GM19438 (cell line): ENCODE measurements at regions not wholly inside any gene's neighbourhood (a gene's known extent, or its start where the extent isn't known, plus 50 kb on each side); places are given as distances from the start of the nearest gene placed in this dataset.
"Not testable (repeated sequence)": the region's sequence is repeated elsewhere in the genome, so short reads cannot be mapped to it uniquely, and the experiment has no call there.

ENCODE experiments used
- ATAC-seq: cut with Tn5 transposase; IDR thresholded peaks from one replicate; pipeline ENCODE4 v1.9.1; 2021; ENCODE audit warnings: low read depth; ENCODE audit not compliant: unreplicated experiment

DNA sequence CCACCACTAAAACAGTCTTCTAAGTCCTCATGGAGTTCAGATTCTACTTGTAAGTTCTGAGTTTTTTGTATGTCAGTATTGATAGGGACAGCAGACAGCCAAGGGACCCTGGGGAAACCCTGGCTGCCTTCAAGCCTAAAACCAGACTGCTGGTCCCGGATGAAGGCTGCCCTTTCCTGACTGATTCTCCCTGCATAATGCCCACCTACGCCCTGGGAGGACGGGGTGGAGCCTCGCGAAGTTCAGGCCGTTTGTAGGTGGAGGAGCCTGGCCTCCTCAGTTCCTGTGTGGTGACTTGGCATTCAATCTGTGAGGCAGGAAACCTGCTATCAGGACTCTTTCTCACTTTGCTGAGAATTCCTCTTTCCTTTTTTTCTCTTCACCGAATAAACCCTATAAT is 120.3 kb upstream of the LGSN start:
- no peak for ATAC-seq

DNA sequence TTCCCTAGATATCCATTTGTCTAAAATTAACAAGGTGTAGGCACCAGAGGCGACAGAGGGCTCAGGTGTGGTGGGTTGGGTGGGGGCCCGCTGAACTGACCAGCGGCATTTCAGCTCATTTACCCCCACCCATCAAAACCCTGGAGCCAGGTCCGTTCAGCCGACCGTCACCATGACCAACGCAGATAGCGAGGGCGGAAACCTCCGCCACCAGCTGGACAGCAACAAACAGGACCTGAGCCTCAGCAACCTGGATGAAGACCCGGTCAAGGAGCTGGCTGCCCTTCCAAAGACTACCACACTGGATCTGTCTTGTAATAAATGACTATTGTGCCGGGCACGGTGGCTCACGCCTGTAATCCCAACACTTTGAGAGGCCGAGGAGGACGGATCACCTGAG is 120.8 kb upstream of the LGSN start:
- no peak for ATAC-seq

DNA sequence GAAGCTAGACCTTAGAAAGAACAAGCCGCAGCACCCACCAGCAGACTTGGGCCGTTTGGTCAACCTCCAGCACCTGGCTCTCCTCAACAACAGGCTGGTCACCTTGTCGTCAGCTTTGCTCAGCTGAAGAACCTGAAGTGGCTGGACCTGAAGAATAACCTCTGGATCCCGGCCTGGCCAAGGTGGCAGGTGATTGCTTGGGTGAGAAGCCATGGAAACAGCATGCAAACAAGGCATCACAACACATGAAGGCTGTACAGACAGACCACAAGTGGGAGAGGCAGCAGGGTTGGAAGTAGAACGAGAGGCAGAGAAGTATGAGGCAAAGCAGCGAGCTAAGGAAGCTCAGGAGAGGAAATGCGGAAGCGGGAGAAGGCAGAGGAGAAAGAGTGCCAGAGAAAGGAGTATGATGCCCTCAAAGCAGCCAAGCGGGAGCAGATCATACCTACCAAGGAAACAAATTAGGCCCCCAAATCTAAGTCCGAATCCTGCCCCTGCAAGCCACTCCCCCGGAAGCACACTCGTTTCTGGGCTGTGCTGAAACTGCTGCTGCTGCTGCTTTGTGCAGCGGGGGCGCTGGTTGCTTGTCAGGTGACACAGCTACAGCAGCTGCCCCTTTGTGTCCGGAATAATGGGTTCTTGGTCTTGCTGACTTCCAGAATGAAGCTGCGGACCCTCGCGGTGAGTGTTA is 121.6 kb upstream of the LGSN start:
- ATAC-seq: no peak

DNA sequence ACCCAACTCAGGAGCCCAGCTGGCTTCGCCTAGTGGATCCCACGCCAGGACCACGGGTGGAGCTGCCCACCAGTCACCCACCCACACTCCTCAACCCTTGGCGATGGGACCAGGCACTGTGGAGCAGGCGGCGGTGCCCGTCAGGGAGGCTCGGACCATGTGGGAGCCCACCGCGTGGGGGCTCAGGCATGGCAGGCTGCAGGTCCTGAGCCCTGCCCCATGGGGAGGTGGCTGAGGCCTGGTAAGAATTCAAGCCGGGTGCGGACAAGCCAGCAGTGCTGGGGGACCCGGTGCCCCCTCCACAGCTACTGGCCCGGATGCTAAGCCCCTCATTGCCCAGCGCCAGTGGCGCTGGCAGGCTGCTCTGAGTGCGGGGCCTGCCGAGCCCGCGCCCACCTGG is 123.1 kb upstream of the LGSN start:
- no peak for ATAC-seq

DNA sequence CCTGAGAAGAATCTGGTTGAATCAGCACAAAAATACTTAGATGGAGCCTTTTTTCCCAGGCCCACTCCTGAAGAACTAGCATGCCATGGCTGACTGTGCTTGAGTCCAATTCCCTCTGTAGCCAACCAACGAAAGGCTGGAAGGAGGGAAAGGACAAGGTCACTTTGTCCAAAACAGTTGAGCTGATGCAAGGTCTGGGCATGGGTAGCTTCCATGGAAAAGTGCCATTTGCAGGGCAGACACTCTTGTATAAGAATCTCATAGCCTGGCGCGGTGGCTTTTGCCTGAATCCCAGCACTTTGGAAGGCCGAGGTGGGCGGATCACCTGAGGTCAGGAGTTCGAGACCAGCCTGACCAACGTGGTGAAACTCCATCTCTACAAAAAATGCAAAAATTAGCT is 125.0 kb upstream of the LGSN start:
- no peak for ATAC-seq

DNA sequence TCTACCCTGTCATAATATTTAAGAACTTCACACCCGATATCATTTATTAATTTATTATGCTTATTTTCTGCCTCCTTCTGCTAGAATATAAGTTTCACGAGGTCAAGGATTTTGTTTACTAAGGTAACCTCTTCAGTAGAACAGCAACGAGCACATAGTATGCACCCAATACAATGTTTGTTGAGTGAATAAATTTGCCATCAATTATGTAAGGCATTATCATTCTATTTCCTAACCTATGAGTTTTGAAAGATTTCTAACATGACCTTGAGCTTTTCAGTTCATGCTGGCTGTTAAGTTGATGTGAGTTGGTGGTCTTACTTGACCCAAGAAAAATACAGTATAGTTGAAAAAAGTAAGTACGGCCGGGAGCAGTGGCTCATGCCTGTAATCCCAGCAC is 125.9 kb upstream of the LOC128125822 start:
- ATAC-seq: no peak

DNA sequence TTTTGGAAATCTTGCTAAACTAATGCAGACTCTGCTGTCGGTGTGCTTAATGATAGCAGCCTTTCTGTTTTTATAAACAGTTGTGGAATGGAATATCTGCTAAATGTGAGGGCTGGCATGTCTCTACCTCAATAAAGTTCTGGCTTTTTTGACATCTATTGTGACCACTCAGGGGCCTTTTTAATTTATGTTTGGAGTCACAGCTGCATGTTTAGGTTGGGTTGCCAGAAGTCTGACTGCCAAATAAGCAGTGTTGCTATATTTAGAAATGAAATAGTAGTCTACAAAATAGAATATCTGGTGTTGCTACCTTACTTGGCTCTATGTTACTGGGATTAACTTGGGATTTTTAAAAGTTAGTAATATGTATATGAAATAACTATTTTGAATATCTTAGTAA is 125.1 kb upstream of the LOC128125822 start:
- no peak for ATAC-seq

DNA sequence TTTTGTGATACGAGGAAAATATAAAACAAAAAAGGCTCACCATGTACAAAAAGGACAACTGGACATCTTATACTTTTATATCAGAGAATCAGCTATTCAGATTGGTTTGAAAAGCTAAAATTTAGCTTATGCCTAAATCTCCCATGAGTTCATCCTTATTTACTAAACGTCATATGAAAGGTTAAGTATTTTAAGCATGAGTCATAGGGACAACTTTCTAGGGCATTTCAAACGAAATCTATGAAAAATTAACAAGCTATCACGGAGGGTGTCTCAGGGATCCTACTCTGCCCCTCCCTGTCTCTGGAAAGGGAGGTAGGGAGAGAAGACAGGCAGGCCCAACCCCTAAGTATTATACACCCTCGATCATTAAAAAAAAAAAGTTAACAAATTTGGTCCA is 124.1 kb upstream of the LOC128125822 start:
- no peak for ATAC-seq

DNA sequence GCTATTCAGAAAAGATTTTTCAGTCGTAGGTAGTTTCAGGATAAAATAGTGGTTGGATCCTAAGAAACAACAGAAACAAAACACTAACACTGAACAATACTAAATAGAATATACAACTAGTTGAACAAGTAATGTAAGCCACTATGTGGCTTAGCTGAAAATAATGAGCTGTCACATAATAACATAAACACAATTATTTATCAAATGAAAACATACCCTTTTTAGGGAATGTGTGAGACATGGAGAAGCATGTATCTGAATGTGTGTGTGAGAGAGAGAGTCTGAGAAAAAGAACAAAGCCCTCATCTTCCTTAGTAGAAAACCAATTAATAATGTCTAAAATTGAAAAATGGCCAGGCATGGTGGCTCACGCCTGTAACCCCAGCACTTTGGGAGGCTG is 122.6 kb upstream of the LOC128125822 start:
- ATAC-seq: no peak

DNA sequence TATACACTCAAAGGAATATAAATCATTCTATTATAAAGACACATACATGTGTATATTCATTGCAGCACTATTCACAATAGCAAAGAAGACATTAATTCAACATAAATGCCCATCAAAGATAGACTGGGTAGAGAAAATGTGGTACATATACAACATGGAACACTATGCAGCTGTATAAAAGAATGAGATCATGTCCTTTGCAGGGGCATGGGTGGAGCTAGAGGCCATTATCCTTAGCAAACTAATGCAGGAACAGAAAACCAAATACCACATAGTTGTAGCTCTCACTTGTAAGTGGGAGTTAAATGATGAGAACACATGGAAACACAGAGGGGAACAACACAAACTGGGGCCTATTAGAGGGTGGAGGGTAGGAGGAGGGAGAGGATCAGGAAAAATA is 121.0 kb upstream of the LOC128125822 start:
- no peak for ATAC-seq

DNA sequence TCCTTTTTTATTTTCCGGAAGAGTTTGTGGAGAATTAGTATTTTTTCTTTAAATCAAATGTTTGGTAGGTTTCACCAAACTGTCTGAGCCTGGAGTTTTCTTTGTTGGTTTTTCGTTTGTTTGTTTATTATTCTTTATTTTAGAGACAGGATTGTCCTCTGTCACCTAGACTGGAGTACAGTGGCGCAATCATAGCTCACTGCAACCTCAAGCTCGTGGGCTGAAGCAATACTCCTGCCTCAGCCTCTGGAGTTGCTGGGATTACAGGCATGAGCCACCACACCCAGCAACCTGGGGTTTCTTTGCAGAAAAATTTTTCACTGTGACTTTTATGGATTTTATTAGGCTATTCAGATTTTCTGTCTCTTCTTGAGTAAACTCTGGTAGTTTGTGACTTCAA is 120.2 kb upstream of the LOC128125822 start:
- no peak for ATAC-seq

DNA sequence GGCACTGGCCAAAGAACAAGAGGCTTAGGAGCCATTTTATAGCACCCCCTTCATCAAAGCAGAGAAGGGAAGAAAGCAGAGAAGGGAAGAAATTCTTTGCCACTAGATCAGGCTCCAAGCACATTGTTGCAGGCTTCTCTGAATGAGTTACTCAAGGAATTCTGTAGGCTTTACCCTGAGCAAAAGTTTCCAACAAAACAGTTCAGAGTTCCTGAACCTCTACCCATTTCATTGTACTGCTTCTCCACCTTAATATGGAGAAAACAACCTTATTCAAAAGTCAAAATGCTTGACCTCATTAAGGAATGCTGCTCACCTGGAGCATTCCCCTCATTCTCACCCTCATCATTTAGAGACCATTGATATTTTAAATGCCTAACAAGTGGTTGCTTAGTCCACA is 115.5 kb upstream of the LOC128125822 start:
- ATAC-seq: no peak

DNA sequence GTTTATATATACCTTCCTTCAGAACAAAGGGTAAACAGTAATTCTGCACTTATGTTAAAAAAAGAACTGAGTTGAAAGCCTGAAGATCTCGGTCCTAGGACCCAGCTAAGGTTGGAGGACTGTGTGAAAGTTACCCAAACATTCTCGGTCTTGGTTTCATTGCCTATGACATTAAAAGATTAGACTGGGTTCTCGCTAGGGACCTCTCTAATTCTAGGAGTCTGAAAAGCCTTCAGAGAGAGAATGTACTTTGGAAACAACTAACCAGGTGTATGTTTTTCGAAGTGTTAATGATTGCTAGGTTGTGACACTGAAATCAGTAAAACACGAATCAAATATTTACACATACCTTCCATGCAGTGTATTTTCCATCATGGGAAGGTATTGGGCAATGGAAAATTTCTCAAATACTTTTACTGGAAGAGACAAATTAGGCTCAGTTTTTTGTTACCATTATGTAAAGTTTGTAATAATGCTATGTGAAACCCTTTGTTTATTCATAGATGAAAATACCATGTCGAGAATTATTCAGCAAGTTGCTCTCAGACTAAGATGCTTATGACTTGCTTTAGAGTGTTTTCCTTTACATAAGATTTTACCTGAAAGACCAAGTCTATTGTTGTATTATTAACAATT is 113.7 kb upstream of the LOC128125822 start:
- peak; percentile 98 for ATAC-seq

DNA sequence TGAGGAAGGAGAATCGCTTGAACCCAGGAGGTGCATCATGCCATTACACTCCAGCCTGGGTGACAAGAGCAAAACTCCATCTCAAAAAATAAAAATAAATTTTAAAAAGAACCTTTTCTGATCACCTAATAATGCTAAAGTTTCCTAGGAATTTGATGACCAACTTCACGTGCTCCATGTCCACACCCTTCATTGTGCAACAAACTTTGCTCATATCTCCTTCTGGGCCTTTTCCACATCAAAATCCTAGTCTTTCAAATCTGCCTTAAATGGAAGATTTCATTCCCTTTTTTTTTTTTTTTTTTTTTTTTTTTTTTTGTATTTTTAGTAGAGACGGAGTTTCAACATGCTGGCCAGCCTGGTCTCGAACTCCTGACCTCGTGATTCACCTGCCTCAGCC is 112.5 kb upstream of the LOC128125822 start:
- ATAC-seq: no peak

DNA sequence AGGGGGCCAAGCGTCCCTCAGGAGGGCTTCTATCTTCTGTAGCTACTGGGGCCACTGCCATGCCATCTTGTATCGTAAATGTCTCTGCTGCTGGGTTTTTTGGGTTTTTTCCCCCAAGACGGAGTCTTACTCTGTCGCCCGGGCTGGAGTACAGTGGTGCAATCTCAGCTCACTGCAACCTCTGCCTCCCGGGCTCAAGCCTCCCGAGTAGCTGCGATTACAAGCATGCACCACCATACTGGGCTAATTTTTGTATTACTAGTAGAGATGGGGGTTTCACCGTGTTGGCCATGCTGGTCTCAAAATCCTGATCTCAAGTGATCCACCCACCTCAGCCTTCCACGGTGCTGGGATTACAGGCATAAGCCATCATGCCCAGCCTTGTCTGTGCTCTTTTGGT is 111.3 kb upstream of the LOC128125822 start:
- ATAC-seq: no peak

DNA sequence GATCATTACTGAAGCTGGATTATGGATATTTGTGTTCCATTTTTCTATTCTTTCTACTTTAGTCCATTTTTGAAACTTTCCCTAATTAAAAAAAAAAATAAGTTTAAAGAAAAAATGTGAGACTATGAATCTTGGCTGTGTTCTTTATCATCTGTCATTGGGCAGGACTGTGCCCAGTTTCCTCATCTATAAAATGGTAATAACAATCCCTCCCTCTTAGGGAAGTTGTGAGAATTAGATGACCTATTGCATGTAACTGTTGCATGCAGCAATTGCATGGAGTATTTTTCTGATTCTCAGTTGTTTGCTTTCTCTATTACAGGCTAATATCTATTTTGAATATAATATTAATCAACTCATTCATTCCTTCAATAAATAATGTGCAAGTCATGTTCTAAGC is 108.2 kb upstream of the LOC128125822 start:
- ATAC-seq: no peak

DNA sequence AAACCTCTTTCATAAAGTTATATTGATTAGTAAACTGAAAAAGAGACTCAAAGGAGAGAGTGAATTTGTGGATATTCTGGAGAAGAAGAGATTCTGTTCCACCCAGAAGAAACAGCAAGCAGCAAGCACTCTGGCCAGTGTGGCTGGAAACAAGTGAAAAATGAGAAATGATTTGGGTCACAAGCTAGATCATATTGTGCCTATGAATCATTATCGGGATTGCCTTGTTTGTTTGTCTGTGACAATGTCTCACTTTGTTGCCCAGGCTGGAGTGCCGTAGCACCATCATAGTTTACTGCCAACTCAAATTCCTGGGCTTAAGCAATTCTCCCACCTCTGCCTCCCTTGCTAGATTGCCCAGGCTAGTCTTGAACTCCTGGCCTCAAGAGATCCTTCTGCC is 106.5 kb upstream of the LOC128125822 start:
- ATAC-seq: no peak

DNA sequence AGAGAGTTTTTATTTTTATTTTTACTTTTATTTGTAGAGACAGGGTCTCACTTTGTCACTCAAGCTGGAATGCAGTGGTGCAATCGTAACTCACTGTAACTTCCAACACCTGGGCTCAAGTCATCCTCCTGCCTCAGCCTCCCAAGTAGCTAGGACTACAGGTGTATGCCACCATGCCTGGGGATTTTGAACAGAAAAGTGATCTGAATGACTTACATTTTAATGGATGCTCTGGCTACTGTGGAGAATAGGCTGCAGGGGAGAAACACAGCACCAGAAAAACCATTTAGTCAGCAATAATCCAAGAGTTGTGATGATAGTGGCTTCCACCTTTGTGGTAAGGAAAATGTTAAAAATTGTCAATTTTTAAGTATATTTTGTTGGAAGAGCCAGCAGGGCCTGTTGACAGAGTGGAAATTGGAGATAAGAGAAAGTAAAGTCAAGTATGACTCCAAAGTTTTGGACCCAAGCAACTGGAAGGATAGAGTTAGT is 106.0 kb upstream of the LOC128125822 start:
- ATAC-seq: no peak

DNA sequence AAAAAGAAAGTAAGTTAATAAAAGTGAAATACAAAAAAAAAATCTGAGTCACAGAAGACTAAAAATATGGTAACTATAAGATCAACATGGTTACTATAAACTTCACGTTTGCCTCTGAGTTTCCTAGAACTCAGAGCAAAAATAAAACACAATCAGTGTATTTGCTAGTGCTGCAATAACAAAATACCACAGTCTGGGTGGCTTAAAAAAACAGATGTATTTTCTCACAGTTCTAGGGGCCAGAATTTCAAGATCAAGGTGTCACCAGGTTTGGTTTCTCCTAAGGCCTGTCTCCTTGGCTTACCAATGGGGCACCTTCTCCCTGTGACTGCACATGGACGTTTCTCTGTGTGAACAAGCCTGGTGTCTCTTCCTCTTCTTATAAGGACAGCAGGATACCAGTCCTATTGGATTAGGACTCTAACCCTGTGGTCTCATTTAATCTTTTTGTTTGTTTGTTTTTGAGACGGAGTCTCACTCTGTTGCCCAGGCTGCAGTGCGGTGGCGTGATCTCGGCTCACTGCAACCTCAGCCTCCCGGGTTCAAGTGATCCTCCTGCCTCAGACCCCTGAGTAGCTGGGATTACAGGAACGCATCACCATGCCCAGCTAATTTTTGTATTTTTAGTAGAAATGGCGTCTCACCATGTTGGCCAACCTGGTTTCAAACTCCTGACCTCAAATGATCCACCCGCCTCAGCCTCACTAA is 104.9 kb upstream of the LOC128125822 start:
- no peak for ATAC-seq

DNA sequence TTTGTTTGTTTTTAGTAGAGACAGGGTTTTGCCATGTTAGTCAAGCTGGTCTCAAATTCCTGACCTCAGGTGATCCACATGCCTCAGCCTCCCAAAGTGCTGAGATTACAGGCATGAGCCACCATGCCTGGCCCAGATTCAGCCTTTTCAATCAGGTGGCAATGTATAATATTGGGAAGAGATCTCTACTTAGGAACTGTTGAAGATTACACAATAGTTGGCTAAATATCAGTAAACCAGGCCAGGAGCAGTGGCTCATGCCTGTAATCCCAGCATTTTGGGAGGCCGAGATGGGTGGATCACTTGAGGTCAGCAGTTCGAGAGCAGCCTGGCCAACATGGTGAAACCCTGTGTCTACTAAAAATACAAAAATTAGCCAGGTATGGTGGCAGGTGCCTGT is 101.1 kb upstream of the LOC128125822 start:
- ATAC-seq: not testable (repeated sequence)

DNA sequence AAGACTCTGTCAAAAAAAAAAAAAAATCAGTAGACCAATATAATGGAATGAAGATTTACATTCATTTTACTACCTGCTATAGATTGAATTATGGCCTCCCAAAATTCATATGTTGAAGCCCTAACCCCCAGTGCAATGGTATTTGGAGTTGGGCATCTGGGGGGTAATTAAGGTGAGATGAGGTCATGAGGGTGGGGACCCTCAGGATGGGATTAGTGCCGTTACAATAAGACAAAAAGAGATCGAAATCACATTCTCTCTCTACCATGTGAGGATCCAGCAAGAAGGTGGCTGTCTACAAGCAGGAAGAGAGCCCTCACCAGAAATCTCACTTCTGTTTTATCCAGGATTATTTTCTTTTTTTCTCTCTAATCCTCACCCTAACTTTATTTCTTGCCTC is 100.6 kb upstream of the LOC128125822 start:
- no peak for ATAC-seq

DNA sequence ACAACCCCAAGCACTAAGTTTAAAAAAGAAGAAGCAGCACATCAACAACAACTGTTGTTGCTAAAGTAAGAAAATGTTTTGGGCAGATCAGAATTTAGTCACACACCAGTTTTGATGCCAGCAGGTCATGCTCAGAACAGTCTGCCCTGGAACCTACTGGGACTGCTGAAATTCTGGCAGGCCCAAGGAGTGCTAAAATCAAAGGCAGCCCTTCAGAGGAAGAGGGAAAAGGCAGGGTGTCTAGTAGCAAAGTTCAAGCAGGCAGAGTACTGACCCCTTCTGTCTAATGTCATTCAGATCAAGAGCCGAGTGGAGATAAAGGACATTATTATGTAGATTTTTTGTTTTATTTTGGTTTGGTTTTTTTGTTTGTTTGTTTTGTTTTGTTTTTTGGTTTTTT is 96.6 kb upstream of the LOC128125822 start:
- no peak for ATAC-seq
